Gastrocnemius medialis (tissue), 4 donors: ENCODE measurements at regions not wholly inside any gene's neighbourhood (a gene's known extent, or its start where the extent isn't known, plus 50 kb on each side); places are given as distances from the start of the nearest gene placed in this dataset.

ENCODE experiments used
- CTCF ChIP-seq, 5 experiments: fragments of 450-650 bp in 3 of 5; fragments of 200-600 bp in 2 of 5; sonication (generic) in 2 of 5; IDR thresholded peaks in 4 of 5; conservative IDR thresholded peaks in 1 of 5; 1 replicate in 4 of 5; 2 replicates in 1 of 5; pipeline ENCODE4 v1.5.1; 2016 to 2019; ENCODE audit warnings: antibody characterized with exemption in 5 of 5, mild to moderate bottlenecking in 3 of 5, moderate library complexity in 3 of 5
- POLR2A ChIP-seq, 2 donors: fragments of 450-650 bp; IDR thresholded peaks; one replicate each; pipeline ENCODE4 v1.6.1; 2017; ENCODE audit warnings: antibody characterized with exemption in 2 of 2, mild to moderate bottlenecking in 2 of 2, moderate library complexity in 2 of 2

- TF ChIP-seq CTCF (IDR thresholded peaks at IDR 0.05 in 4 of 5, conservative IDR thresholded peaks at IDR 0.05 in 1 of 5) (no peak), POLR2A (IDR thresholded peaks at IDR 0.05) (no peak)
Measured at GRCh38 chr2:61623747-61624146, 85.6 kb upstream of the XPO1 start.
